ENCODE measurements at regions not wholly inside any gene's neighbourhood (a gene's known extent, or its start where the extent isn't known, plus 50 kb on each side); places are given as distances from the start of the nearest gene placed in this dataset.

GRCh38 chr13:63208826-63209225 is 1793.2 kb upstream of the PCDH20 start:
- TF ChIP-seq CTCF (IDR thresholded peaks at IDR 0.05), result no peak
- no peak for TF ChIP-seq POLR2AphosphoS5 (IDR thresholded peaks at IDR 0.05)
- no peak for TF ChIP-seq POLR2A (IDR thresholded peaks at IDR 0.05)
- no peak for TF ChIP-seq EP300 (IDR thresholded peaks at IDR 0.05)

All from suprapubic skin (tissue), 4 donors.